HepG2 (cell line): ENCODE measurements at regions not wholly inside any gene's neighbourhood (a gene's known extent, or its start where the extent isn't known, plus 50 kb on each side); places are given as distances from the start of the nearest gene placed in this dataset.

ENCODE experiments used
- AFF4 ChIP-seq: sonication (generic); formaldehyde crosslinking; IDR thresholded peaks from 2 replicates; pipeline ENCODE4 v1.4.0; 2020; ENCODE audit warnings: missing genetic modification reagents
- ASH2L ChIP-seq: fragments of 300-600, 200-600 bp; sonication (generic); IDR thresholded peaks from 2 replicates; pipeline ENCODE4 v1.7.0; 2017; ENCODE audit warnings: low read depth, mild to moderate bottlenecking, moderate library complexity, mixed read lengths, low read length; ENCODE audit not compliant: insufficient read length
- ELF4 ChIP-seq: sonication (generic); formaldehyde crosslinking; IDR thresholded peaks from 2 replicates; pipeline ENCODE4 v1.5.0; 2020; ENCODE audit warnings: missing genetic modification reagents, mild to moderate bottlenecking, moderate library complexity, borderline replicate concordance
- GLMP ChIP-seq: sonication (generic); formaldehyde crosslinking; IDR thresholded peaks from 2 replicates; pipeline ENCODE4 v1.9.0; 2021; ENCODE audit warnings: missing genetic modification reagents, mild to moderate bottlenecking, borderline replicate concordance
- GZF1 ChIP-seq: sonication (generic); formaldehyde crosslinking; IDR thresholded peaks from 2 replicates; pipeline ENCODE4 v1.5.1; 2020; ENCODE audit warnings: mild to moderate bottlenecking, missing genetic modification reagents
- HOXD1 ChIP-seq: sonication (generic); formaldehyde crosslinking; IDR thresholded peaks from 2 replicates; pipeline ENCODE4 v1.5.0; 2020; ENCODE audit warnings: missing genetic modification reagents
- KLF13 ChIP-seq: sonication (generic); formaldehyde crosslinking; IDR thresholded peaks from 2 replicates; pipeline ENCODE4 v1.4.0; 2020; ENCODE audit warnings: mild to moderate bottlenecking, missing genetic modification reagents
- MIER2 ChIP-seq: IDR thresholded peaks from 2 replicates; pipeline ENCODE4 v1.6.1; 2016; ENCODE audit warnings: missing biosample characterization, missing genetic modification reagents
- PHF5A ChIP-seq: IDR thresholded peaks from one replicate; pipeline ENCODE4 v1.6.1; 2018; ENCODE audit warnings: low read depth, missing genetic modification reagents; ENCODE audit not compliant: unreplicated experiment
- RFX5 ChIP-seq: IDR thresholded peaks from 2 replicates; pipeline ENCODE4 v1.6.1; 2011; ENCODE audit warnings: low read depth, low read length, improper control_type of control experiment
- RNF219 ChIP-seq: sonication (generic); formaldehyde crosslinking; IDR thresholded peaks from 2 replicates; pipeline ENCODE4 v1.5.0; 2020; ENCODE audit warnings: mild to moderate bottlenecking, missing genetic modification reagents
- SUZ12 ChIP-seq: fragments of 150-350 bp; IDR thresholded peaks from 2 replicates; pipeline ENCODE4 v1.6.1; 2014; ENCODE audit warnings: low read depth, low read length
- TP53 ChIP-seq: sonication (generic); formaldehyde crosslinking; conservative IDR thresholded peaks from 2 replicates; pipeline ENCODE4 v1.4.0; 2020; ENCODE audit warnings: missing genetic modification reagents
- ZNF431 ChIP-seq: sonication (generic); formaldehyde crosslinking; IDR thresholded peaks from 2 replicates; pipeline ENCODE4 v1.9.0; 2022; ENCODE audit warnings: missing genetic modification reagents, low read depth, mild to moderate bottlenecking, borderline replicate concordance
- ZNF704 ChIP-seq: sonication (generic); formaldehyde crosslinking; IDR thresholded peaks from 2 replicates; pipeline ENCODE4 v1.8.1; 2023; ENCODE audit warnings: mild to moderate bottlenecking, inconsistent platforms, moderate library complexity, missing genetic modification reagents, borderline replicate concordance
- ZSCAN20 ChIP-seq: sonication (generic); formaldehyde crosslinking; IDR thresholded peaks from 2 replicates; pipeline ENCODE4 v1.4.0; 2020; ENCODE audit warnings: missing genetic modification reagents, mild to moderate bottlenecking, borderline replicate concordance
- TF ChIP-seq, protein P1 (sequence below): sonication (generic); formaldehyde crosslinking; IDR thresholded peaks from 2 replicates; pipeline ENCODE4 v1.9.0; 2021; ENCODE audit warnings: missing genetic modification reagents, borderline replicate concordance

DNA sequence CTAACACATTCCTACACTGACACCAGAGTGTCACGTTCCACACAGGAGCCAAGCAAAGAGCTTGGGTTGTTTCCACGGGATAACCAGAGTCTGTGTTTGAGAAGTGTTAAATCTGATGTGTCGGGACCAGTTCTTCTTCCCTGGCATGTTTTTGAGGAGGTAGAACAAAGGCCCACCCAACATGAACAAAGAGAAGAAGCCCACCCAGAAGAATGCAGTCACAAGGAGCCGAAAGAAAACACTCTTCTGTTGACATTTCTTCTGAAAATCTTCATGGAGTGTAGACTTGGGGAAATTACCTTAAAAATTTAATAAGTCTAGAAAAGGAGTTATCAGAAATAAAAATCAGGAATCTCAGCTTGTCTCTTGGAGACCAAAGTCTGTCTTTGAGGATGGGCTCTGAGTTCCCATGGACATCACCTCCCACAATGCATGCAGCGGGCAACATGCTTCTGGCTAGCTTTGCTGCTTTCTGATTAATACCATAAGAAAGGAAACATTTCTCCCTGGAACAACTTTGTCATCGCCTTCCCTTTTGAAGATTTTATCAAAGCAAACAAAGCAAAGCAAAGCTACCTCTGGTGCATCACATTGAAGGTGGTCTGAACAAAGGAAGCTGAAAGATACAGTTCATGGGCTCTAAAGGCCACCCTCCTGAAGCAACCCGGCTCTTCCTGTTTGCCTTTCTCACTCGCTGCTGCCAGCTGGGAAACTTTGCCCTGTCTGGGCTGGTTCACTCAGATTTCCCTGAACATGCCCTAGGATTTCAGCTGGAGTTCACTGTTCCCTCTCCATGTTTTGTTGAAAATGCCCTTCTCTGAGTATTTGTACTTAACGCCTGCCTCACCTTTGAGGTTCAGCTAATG lies 448.1 kb downstream of the KIF16B start (continued):
- TF ChIP-seq GLMP (CRISPR knock-in tag) (no peak), ZSCAN20 (CRISPR knock-in tag) (no peak), RNF219 (CRISPR knock-in tag) (no peak), AFF4 (no peak), HOXD1 (CRISPR knock-in tag) (peak; percentile 44; the same call in 1 of the 2 replicates), KLF13 (no peak), ELF4 (CRISPR knock-in tag) (no peak), TP53 (CRISPR knock-in tag) (no peak), RFX5 (no peak), GZF1 (CRISPR knock-in tag) (no peak), SUZ12 (no peak), ASH2L (no peak), MIER2 (CRISPR knock-in tag) (0 out of 2 replicates have a peak, but pooled peaks have one; percentile 56), PHF5A (CRISPR knock-in tag) (no peak), ZNF431 (CRISPR knock-in tag) (no peak), ZNF704 (CRISPR knock-in tag) (no peak)
- TF ChIP-seq, protein P1, sequence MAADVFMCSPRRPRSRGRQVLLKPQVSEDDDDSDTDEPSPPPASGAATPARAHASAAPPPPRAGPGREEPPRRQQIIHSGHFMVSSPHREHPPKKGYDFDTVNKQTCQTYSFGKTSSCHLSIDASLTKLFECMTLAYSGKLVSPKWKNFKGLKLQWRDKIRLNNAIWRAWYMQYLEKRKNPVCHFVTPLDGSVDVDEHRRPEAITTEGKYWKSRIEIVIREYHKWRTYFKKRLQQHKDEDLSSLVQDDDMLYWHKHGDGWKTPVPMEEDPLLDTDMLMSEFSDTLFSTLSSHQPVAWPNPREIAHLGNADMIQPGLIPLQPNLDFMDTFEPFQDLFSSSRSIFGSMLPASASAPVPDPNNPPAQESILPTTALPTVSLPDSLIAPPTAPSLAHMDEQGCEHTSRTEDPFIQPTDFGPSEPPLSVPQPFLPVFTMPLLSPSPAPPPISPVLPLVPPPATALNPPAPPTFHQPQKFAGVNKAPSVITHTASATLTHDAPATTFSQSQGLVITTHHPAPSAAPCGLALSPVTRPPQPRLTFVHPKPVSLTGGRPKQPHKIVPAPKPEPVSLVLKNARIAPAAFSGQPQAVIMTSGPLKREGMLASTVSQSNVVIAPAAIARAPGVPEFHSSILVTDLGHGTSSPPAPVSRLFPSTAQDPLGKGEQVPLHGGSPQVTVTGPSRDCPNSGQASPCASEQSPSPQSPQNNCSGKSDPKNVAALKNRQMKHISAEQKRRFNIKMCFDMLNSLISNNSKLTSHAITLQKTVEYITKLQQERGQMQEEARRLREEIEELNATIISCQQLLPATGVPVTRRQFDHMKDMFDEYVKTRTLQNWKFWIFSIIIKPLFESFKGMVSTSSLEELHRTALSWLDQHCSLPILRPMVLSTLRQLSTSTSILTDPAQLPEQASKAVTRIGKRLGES (CRISPR knock-in tag): no peak
